ENCODE measurements at regions not wholly inside any gene's neighbourhood (a gene's known extent, or its start where the extent isn't known, plus 50 kb on each side); places are given as distances from the start of the nearest gene placed in this dataset.

DNA sequence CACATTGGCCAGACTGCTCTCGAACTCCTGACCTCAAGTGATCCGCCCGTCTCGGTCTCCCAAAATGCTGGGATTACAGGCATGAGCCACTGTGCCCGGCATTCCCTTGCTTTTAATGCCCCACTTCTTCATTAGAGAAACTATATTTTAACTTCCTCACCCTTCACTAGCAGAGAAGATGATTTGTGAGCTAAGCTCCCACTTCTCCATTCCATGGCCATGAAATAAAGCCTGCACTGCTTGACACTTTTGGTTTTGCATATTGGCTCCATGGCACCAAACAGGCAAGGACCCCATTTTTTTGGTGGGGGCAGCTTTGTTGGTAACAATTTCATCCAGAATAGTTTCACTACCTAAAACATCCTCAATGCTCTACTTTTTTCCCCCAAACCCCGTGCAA, 145.3 kb downstream of the TFAP2B start:
- TF ChIP-seq EZH2 (IDR thresholded peaks at IDR 0.05; ENCODE audit: low read length) = no peak
- TF ChIP-seq, protein P1, sequence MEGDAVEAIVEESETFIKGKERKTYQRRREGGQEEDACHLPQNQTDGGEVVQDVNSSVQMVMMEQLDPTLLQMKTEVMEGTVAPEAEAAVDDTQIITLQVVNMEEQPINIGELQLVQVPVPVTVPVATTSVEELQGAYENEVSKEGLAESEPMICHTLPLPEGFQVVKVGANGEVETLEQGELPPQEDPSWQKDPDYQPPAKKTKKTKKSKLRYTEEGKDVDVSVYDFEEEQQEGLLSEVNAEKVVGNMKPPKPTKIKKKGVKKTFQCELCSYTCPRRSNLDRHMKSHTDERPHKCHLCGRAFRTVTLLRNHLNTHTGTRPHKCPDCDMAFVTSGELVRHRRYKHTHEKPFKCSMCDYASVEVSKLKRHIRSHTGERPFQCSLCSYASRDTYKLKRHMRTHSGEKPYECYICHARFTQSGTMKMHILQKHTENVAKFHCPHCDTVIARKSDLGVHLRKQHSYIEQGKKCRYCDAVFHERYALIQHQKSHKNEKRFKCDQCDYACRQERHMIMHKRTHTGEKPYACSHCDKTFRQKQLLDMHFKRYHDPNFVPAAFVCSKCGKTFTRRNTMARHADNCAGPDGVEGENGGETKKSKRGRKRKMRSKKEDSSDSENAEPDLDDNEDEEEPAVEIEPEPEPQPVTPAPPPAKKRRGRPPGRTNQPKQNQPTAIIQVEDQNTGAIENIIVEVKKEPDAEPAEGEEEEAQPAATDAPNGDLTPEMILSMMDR (optimal IDR thresholded peaks at IDR 0.05 in 1 of 3, IDR thresholded peaks at IDR 0.05 in 1 of 3, conservative IDR thresholded peaks at IDR 0.05 in 1 of 3; ENCODE audit: extremely low read depth in 1 of 3, insufficient read depth in 2 of 3, low read length in 3 of 3) = no peak

Measured in keratinocyte (primary cell).